Peyer's patch (tissue), 4 donors: ENCODE measurements at regions not wholly inside any gene's neighbourhood (a gene's known extent, or its start where the extent isn't known, plus 50 kb on each side); places are given as distances from the start of the nearest gene placed in this dataset.
"Not testable (repeated sequence)": the region's sequence is repeated elsewhere in the genome, so short reads cannot be mapped to it uniquely, and the experiment has no call there.

Experiments
- DNase-seq, 3 donors: peaks; one replicate each; pipeline ENCODE4 v3.0.0-alpha.2; 2017 to 2019
- H3K27ac ChIP-seq, 4 donors: fragments of 200-600 bp; sonication (generic); one replicate each; pipeline ENCODE4 v1.5.1; 2016 to 2019
- H3K27me3 ChIP-seq, 2 donors: fragments of 200-600 bp; sonication (generic); one replicate each; pipeline ENCODE4 v1.5.1; 2019
- H3K36me3 ChIP-seq, 3 donors: fragments of 200-600 bp; sonication (generic); one replicate each; pipeline ENCODE4 v1.5.1; 2016 to 2019
- H3K4me1 ChIP-seq, 4 donors: fragments of 200-600 bp; sonication (generic); one replicate each; pipeline ENCODE4 v1.5.1; 2016 to 2019
- H3K4me3 ChIP-seq, 4 donors: fragments of 200-600 bp; sonication (generic); 1 replicate in 3 of 4; 2 replicates in 1 of 4; pipeline ENCODE4 v1.5.1; 2016 to 2019; ENCODE audit warnings: mild to moderate bottlenecking in 1 of 4
- H3K9me3 ChIP-seq, 4 donors: fragments of 200-600 bp; sonication (generic); one replicate each; pipeline ENCODE4 v1.5.1; 2016 to 2019; ENCODE audit warnings: mild to moderate bottlenecking in 1 of 4
- CTCF ChIP-seq, 6 experiments: fragments of 450-650 bp in 4 of 6; fragments of 200-600 bp in 2 of 6; sonication (generic) in 1 of 6; IDR thresholded peaks; one replicate each; pipeline ENCODE4 v1.5.1; 2017 to 2019; ENCODE audit warnings: antibody characterized with exemption in 6 of 6, mild to moderate bottlenecking in 3 of 6, moderate library complexity in 1 of 6
- POLR2A ChIP-seq, 2 donors: fragments of 450-650 bp; IDR thresholded peaks; one replicate each; pipeline ENCODE4 v1.5.1; 2017; ENCODE audit warnings: antibody characterized with exemption in 2 of 2, mild to moderate bottlenecking in 2 of 2, moderate library complexity in 2 of 2

- no peaks in the 10 kb centered on the region for H3K36me3 ChIP-seq
- H3K27ac ChIP-seq, result no peak overlapping the region
- H3K4me3 ChIP-seq, result no peak overlapping the region
- TF ChIP-seq CTCF (IDR thresholded peaks at IDR 0.05) (no peak), POLR2A (IDR thresholded peaks at IDR 0.05) (no peak)
- H3K4me1 ChIP-seq, result no peaks in the 10 kb centered on the region
- H3K9me3 ChIP-seq, result no peaks in the 10 kb centered on the region
- no peaks in the 10 kb centered on the region for H3K27me3 ChIP-seq
- no peak for DNase-seq
Measured at GRCh38 chr5:7269591-7270274, 126.2 kb upstream of the ADCY2 start.

GRCh38 chr5:7271435-7272084 is 124.4 kb upstream of the ADCY2 start:
- H3K27ac ChIP-seq, result no peak overlapping the region
- H3K36me3 ChIP-seq, result no peaks in the 10 kb centered on the region
- TF ChIP-seq CTCF (IDR thresholded peaks at IDR 0.05) (no peak), POLR2A (IDR thresholded peaks at IDR 0.05) (no peak)
- DNase-seq, result no peak
- no peaks in the 10 kb centered on the region for H3K4me1 ChIP-seq
- no peaks in the 10 kb centered on the region for H3K27me3 ChIP-seq
- no peaks in the 10 kb centered on the region for H3K9me3 ChIP-seq
- H3K4me3 ChIP-seq, result no peak overlapping the region

- no peak for DNase-seq
- H3K9me3 ChIP-seq, result no peaks in the 10 kb centered on the region
- TF ChIP-seq CTCF (IDR thresholded peaks at IDR 0.05), result no peak
- TF ChIP-seq POLR2A (IDR thresholded peaks at IDR 0.05), result no peak
- H3K27ac ChIP-seq, result no peak overlapping the region
- H3K27me3 ChIP-seq, result no peaks in the 10 kb centered on the region
- H3K36me3 ChIP-seq, result no peaks in the 10 kb centered on the region
- H3K4me3 ChIP-seq, result no peak overlapping the region
- H3K4me1 ChIP-seq, result no peaks in the 10 kb centered on the region
Measured at GRCh38 chr5:7272408-7272965, 123.5 kb upstream of the ADCY2 start.

GRCh38 chr5:7274203-7274602 is 121.7 kb upstream of the ADCY2 start:
- no peaks in the 10 kb centered on the region for H3K36me3 ChIP-seq
- H3K4me1 ChIP-seq, result no peaks in the 10 kb centered on the region
- no peak for DNase-seq
- H3K4me3 ChIP-seq, result no peak overlapping the region
- TF ChIP-seq POLR2A (IDR thresholded peaks at IDR 0.05), result no peak
- no peaks in the 10 kb centered on the region for H3K9me3 ChIP-seq
- no peaks in the 10 kb centered on the region for H3K27me3 ChIP-seq
- no peak overlapping the region for H3K27ac ChIP-seq

- H3K27me3 ChIP-seq, H3K4me3 ChIP-seq, H3K27ac ChIP-seq, H3K36me3 ChIP-seq, DNase-seq, H3K4me1 ChIP-seq, H3K9me3 ChIP-seq: not testable (repeated sequence)
Measured at GRCh38 chr5:7289634-7290033, 106.3 kb upstream of the ADCY2 start.

- H3K4me1 ChIP-seq, H3K27me3 ChIP-seq, H3K36me3 ChIP-seq, H3K9me3 ChIP-seq, H3K27ac ChIP-seq, H3K4me3 ChIP-seq, DNase-seq: not testable (repeated sequence)
Measured at GRCh38 chr5:7297821-7298220, 98.1 kb upstream of the ADCY2 start.

- H3K27ac ChIP-seq, H3K4me3 ChIP-seq: not testable (repeated sequence)
Measured at GRCh38 chr5:7299731-7300130, 96.2 kb upstream of the ADCY2 start.

GRCh38 chr5:7305000-7305674 is 90.8 kb upstream of the ADCY2 start:
- H3K36me3 ChIP-seq, H3K27me3 ChIP-seq, H3K4me1 ChIP-seq, H3K4me3 ChIP-seq, H3K27ac ChIP-seq, H3K9me3 ChIP-seq, DNase-seq: not testable (repeated sequence)

More at GRCh38 chr5:7299731-7300130, 96.2 kb upstream of the ADCY2 start:
- not testable (repeated sequence) for H3K4me1 ChIP-seq, H3K9me3 ChIP-seq, DNase-seq, H3K36me3 ChIP-seq, H3K27me3 ChIP-seq

- not testable (repeated sequence) for H3K36me3 ChIP-seq, DNase-seq, H3K4me3 ChIP-seq, H3K27me3 ChIP-seq, H3K4me1 ChIP-seq, H3K27ac ChIP-seq, H3K9me3 ChIP-seq
Measured at GRCh38 chr5:7306556-7306955, 89.4 kb upstream of the ADCY2 start.

GRCh38 chr5:7307709-7308108 is 88.2 kb upstream of the ADCY2 start:
- not testable (repeated sequence) for DNase-seq

GRCh38 chr5:7309715-7310114 is 86.2 kb upstream of the ADCY2 start:
- H3K36me3 ChIP-seq, DNase-seq, H3K27me3 ChIP-seq, H3K4me3 ChIP-seq, H3K9me3 ChIP-seq, H3K27ac ChIP-seq, H3K4me1 ChIP-seq: not testable (repeated sequence)

More at GRCh38 chr5:7307709-7308108, 88.2 kb upstream of the ADCY2 start:
- H3K27me3 ChIP-seq, H3K4me1 ChIP-seq, H3K9me3 ChIP-seq, H3K4me3 ChIP-seq, H3K27ac ChIP-seq, H3K36me3 ChIP-seq: not testable (repeated sequence)
